SIG-M5 (cell line): ENCODE measurements at regions not wholly inside any gene's neighbourhood (a gene's known extent, or its start where the extent isn't known, plus 50 kb on each side); places are given as distances from the start of the nearest gene placed in this dataset.

Experiments used
- DNase-seq: peaks from one replicate; lab custom pipeline; 2025; lab: John Stamatoyannopoulos, UW

DNA sequence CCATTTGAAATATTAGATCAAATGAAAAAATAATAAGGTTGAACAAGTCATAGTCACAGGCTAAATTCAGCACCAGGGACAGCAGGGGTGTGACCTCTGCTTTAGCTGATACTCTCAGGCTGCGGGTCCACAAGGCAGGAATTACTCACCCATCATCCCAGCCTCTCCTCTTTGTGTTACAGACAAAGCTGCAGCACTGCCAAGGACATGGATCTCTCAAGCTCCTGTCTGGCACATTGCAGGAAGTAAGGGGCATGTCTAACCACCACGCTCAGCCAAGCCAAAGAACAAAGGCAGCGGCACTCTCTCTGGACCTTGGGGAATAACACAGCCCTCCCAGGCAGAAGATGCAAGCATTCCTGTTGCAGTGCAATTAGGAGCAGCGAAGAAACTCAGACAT is 783.8 kb downstream of the VRK1 start:
- DNase-seq, result no peak

GRCh38 chr14:97582022-97582421 is 784.8 kb downstream of the VRK1 start:
- no peak for DNase-seq

- no peak for DNase-seq
Measured at GRCh38 chr14:97584528-97584927, 787.3 kb downstream of the VRK1 start.

DNA sequence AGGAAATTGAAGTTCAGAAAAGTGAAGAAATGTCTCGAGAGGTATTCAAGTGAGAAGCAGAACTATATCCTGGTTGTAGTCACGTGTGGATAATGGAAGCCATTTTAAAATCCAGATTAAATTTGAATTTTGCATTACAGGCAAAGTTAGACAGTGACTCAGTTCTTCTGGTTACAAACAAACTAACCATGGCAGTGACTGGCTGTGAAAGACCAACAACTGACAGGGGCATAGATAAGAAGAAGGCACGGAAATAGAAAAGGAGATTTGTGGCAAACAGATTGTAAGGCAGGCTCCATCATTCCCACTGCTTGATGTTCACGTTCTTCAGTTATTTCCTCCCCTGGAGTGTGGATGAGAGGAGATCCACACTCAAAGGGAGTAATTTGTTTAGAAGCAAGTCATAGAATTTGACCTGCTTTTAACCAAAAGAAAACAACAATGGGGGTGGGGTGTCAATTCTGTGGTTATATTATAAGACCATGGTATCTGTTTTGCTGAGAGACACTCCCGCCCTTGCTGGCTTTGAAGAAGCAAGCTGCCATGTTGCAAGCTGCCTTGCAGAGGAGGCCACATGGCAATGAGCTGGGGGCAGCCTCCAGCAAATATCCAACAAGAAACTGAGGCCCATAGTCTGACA is 795.3 kb downstream of the VRK1 start:
- DNase-seq, result no peak

- DNase-seq, result no peak
Measured at GRCh38 chr14:97594306-97594705, 797.1 kb downstream of the VRK1 start.

- DNase-seq, result no peak
Measured at GRCh38 chr14:97602438-97603117, 805.4 kb downstream of the VRK1 start.

DNA sequence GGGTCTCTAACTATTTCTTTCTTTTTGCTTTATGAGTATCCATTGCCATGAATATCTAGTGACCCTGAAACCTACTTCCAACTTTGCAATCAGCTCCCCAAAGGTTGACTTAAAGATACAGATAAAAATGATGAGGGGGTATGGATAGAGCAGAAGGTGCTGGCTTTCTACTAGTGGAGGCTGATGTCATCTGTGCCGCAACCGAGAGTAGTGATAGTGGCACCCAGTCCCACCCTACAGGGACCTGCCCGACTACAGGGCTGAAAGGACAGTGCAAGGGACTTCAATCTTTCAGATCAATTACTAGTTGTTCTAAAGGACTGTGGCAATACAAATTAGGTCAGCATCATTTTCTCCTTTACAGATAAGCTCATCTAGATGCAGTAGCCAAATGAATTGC is 806.0 kb downstream of the VRK1 start:
- no peak for DNase-seq

DNA sequence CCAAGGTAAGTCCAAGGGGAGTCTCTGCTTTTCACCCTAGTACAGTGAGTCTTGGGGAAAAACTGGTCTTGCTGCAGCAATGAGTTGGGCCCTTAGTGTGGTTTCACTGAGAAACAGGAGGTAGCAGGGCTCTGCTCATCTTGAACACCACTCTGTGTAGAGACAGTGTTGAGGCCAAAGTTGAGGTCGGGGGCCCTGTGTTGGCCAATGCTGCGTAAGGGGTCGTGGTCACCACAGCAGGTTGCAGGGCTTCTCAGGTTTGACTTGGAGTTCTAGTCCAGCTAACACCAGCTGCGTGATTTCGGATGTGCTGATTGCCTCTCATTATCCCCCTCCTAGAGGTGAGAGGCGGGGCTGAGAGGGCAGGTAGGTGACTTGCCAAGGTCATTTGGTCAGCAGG is 807.5 kb downstream of the VRK1 start:
- DNase-seq, result no peak

DNA sequence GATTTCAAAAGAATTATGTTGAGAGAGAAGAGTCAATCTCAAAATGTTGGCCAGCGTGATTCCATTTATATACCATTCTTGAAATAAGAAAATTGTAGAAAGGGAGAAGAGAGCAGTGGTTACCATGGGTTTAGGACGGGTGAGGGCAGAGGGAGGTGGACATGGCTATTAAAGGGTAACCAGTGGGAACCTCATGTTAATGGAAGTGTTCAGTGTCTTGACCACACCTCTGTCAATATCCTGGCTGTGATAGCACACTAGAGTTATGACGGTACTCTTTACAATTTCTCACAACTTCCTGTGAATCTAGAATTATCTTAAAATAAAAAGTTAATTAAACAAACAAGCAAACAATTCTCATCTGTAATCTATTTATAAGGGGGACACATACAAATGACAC is 821.2 kb downstream of the VRK1 start:
- no peak for DNase-seq

DNA sequence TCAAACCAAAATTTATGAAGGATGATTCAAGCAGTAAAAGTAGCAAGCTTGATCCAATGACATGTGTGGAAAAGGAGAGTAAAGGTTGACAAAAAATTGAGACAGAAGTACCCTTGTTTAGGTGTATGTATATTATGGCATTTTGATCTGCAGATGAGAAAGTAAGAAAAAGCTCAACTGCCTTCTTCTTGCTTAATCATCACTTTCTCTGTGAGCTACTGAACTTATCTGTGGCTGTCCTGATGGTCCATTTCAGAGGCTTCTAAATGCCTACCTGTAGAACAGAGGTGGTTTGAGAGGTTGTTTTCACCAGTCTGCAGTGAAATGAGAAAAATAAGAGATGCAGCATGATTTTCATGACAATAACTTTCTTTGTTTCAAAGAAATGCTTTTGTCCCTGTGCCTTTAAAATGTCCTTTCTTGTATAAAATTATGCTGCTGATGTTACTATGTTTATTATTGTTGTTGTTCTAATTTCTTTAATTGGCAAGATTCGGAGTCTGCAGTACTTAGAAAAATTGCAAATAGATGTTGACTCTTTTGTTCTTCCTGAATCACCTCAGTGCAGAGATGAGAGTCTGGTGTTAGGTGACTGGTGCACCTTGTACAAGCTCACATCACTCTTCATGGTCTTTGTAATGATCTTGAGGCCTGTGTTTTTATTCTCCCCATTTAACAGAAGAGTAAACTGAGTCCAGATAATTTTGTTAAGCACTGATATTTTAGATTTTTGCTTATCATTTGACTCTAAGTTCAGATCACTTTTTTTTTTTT is 821.9 kb downstream of the VRK1 start:
- DNase-seq, result no peak

DNA sequence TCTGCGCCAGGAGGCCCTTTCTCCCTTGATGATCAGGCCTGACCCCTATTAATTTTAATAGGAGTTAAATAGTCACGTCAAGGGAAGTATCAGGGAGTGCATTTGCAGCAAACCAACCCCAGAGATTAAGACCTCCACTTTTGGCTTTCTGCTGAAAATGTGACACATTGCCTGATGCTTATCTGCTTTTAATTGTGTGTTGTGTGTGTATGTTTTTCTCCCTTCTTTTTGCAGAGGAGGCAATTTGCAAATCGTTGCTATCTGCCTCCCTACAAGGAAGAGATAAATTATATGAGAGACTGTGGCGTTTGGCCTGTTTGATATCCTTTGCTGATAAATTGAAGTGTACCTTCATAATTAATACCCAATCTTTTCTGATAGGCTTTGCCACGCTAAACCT is 822.9 kb downstream of the VRK1 start:
- DNase-seq, result no peak

DNA sequence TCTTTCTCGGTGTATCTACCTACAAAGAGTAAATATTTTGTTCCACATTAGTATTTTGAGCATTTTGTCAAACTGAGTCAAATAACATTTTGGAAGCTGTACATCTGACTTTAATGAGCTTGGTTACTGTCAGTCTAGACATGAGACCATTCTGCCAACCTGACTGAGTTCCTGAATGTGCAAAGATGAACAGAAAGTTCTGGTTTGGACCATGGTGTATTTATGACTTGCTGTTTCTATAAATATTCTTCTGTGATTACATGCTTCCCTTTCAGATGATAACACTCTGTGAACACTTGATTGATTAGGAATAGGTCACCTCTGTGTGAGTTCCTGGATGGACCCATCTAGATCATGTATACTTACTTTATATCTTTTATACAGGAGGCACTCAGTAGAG is 827.8 kb downstream of the VRK1 start:
- DNase-seq, result no peak

- DNase-seq, result no peak
Measured at GRCh38 chr14:97625477-97625876, 828.3 kb downstream of the VRK1 start.

GRCh38 chr14:97626088-97626487 is 828.9 kb downstream of the VRK1 start:
- no peak for DNase-seq

- DNase-seq, result no peak
Measured at GRCh38 chr14:97630249-97630648, 833.1 kb downstream of the VRK1 start.

- DNase-seq, result no peak
Measured at GRCh38 chr14:97633131-97633738, 836.1 kb downstream of the VRK1 start.

GRCh38 chr14:97634751-97635150 is 837.6 kb downstream of the VRK1 start:
- DNase-seq, result no peak

DNA sequence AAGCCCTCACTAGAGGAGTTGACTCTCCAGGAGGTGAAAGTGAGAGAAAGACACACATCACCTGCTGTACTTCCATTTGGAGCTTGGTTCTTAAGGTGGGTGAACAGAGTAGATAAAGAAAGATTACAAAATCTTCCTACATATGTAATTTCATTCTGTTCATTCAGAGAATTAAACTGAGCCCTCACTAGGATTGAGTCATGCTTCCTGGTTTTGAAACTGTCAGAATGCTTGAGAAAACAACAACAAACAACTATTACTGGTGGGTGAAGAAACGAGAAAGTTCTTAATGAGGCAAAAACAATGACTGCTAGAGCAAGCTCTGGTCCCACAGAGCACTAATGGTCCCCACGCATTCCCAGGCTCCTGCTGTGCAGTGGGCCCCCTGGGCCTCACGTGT is 841.7 kb downstream of the VRK1 start:
- DNase-seq, result no peak

- DNase-seq, result no peak
Measured at GRCh38 chr14:97640031-97640430, 842.8 kb downstream of the VRK1 start.

GRCh38 chr14:97641827-97642226 is 844.6 kb downstream of the VRK1 start:
- no peak for DNase-seq

- no peak for DNase-seq
Measured at GRCh38 chr14:97642631-97643030, 845.4 kb downstream of the VRK1 start.

DNA sequence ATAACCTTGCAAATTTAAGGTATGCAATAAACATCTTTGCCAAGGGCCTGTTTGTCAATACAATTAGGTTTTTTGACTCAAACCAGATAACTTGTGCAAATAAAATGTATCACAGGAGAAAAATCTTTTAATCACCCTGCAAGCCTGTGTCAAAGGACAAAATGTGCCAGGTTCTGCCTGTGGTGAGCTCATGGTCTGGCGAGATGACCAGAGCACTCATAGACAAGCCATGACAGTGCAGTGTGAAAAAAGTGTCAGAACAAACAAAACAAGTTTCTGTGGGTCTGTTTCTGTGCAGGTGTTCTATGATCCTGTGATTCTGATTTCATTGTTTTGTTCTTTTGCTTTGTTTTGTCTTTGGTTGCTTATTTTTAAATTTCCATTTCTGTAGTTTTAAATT is 847.2 kb downstream of the VRK1 start:
- no peak for DNase-seq

GRCh38 chr14:97649752-97650151 is 852.6 kb downstream of the VRK1 start:
- DNase-seq, result no peak
